NCI-H2171 treated with DMSO at 0.1 percent for 48 hours (cell line): ENCODE measurements at regions not wholly inside any gene's neighbourhood (a gene's known extent, or its start where the extent isn't known, plus 50 kb on each side); places are given as distances from the start of the nearest gene placed in this dataset.

ENCODE experiments used
- DNase-seq: peaks from one replicate; lab custom pipeline; 2025; lab: John Stamatoyannopoulos, UW

DNA sequence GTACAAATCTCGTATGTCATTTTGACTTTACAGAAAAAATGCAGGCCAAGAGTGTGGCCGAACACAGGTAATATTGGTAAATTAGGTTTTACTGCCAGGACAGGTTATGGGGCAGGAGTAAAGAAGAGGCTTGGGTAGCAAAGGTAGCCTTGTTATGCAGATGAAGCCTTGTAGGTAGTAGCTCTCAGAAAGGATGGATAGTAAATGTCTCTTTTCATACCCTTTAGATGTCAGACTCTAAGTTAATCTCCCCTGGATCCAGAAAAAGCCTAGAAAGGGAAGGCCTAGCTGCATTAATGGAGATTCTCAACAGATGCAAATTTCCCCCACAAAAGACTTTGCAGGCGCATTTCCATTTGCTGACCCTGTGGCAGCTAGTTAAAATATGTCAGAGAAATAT is 1445.1 kb upstream of the CADM2 start:
- no peak for DNase-seq

DNA sequence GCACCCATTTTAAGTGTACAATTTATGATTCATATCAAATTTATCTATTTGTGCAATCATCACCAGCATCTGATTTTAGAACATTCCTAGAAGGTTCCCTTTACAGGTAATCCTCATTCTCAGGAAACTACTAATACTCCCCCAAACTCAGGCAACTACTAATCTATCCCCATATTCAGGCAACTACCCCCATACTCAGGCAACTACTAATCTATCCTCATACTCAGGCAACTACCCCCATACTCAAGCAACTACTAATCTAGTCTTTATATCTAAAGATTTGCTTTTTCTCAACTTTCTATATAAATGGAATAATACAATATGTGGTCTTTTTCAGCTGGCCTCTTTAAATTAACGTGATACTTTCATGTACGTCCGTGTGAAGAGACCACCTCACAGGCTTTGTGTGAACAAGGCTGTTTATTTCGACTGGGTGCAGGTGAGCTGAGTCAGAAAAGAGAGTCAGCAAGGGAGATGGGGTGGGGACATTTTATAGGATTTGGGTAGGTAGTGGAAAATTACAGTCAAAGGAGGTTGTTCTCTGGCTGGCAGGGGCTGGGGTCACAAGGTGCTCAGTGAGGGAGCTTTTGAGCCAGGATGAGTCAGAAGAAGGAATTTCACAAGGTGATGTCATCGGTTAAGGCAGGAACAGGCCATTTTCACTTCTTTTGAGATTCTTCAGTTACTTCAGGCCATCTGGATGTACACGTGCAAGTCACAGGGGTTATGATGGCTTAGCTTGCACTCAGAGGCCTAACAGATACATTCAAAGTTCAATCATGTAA is 1444.5 kb upstream of the CADM2 start:
- no peak for DNase-seq

DNA sequence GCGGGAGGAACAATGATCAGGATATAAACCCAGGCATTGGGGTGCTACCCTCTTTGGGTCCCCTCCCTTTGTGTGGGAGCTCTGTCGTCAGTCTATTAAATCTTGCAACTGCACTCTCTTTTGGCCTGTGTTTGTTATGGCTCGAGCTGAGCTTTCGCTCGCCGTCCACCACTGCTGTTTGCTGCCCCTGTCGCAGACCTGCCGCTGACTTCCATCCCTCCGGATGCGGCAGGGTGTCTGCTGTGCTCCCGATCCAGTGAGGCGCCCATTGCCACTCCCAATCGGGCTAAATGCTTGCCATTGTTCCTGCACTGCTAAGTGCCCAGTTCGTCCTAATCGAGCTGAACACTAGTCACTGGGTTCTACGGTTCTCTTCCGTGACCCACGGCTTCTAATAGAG is 1443.7 kb upstream of the CADM2 start:
- no peak for DNase-seq

DNA sequence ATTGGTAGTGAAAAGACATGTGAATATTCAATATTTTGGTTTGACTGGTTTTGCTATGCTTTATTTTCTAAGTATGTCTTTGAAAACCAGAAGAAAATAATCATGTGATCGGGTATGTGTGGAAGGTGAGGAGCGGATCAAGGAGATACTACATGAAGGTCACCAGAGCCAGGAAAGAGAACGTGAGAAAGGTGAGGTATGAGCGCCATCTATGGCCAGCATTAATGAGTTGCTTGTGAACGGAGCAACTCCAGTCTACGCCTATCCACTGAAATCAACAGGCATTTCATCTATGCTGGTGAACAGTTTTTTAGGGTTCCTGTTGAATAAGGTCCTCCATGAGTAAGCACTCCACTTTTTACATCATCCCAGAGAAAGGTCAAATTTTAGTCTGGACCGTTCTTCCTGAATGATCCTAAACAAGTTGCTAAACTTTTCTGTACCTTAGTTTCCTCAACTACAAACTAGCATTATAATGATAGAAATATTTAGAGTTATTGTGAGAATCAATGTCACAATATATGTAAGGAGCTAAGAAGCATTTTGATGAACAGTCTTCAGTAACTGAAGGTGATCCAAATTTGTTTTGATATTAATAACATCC is 1435.2 kb upstream of the CADM2 start:
- peak; percentile 53 for DNase-seq

DNA sequence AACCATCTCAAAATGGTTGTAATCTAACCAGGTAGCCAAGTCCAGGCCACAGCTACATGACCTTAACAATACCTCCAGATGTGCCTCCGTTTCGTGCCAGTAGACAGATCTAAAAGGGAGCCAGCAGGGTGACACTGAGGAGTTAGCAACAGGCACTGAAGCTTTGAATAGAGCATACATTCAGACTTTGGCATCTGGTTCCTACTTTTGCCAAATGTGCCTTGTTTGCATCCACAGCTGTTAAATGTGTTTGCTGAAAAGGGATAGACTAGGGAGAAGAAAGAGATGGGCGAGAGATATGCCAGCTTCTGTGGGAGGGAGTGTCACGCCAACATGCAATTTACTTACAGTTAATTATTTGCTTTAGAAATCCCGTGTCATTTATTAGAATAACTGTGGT is 1433.9 kb upstream of the CADM2 start:
- peak; percentile 81 for DNase-seq

- no peak for DNase-seq
Observed at GRCh38 chr3:83559082-83559481, 1399.7 kb upstream of the CADM2 start.

DNA sequence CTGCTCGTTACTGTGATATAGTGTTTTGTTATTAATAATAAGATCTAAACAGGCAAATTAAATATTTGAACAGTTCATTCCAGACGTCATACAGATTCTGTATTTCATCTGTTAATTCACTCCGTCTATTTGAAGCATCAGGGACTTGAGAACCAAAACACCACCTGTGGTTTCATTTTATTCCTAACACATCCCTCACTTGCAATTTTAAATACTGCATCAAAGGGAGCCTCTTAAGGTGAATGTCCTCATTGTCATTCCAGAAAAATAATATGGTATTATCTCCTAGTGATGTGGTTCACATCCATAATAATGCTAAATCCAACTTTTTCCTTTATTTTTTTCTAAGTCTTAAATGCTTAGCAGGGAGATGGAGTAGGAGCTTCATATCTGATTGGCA is 1390.9 kb upstream of the CADM2 start:
- DNase-seq = no peak

- DNase-seq = no peak
Observed at GRCh38 chr3:83581546-83581945, 1377.2 kb upstream of the CADM2 start.

GRCh38 chr3:83601704-83602103 is 1357.1 kb upstream of the CADM2 start:
- DNase-seq = no peak

GRCh38 chr3:83622526-83622925 is 1336.3 kb upstream of the CADM2 start:
- DNase-seq = peak; percentile 28

DNA sequence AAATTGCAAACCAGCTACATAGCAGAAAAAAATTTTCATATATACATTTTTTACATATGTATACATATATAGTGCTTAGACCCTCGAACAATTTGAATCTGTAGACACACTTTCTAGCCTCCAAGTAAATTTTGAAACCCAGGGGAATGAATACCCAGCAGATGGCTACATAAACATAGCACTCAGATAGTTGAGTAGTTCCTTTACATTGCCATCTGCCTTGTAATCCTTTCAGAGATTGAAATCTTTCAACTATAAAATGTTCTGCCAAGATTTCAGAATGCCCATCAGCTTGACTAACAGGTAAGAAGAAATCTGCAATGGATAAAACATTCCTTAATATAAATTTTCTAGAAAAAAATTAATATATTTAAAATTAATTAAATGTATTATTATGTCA is 1333.5 kb upstream of the CADM2 start:
- peak; percentile 90 for DNase-seq

DNA sequence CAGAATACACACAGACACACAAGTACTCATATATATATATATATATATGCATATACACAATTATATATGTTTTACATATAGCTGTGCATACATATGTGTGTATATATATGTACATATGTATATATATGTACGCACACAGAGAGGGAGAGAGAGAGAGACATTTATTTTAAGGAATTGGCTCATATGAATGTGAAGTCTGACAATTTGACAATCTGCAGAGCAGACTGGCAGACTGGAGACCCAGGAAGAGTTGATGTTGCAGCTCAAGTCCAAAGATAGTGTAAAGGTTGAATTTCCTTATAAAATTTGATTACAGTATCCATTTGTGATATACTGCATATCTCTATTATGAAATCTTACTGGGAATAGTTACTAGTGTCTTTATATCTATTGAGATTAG is 1330.3 kb upstream of the CADM2 start:
- DNase-seq = no peak

GRCh38 chr3:83632526-83632925 is 1326.3 kb upstream of the CADM2 start:
- no peak for DNase-seq

DNA sequence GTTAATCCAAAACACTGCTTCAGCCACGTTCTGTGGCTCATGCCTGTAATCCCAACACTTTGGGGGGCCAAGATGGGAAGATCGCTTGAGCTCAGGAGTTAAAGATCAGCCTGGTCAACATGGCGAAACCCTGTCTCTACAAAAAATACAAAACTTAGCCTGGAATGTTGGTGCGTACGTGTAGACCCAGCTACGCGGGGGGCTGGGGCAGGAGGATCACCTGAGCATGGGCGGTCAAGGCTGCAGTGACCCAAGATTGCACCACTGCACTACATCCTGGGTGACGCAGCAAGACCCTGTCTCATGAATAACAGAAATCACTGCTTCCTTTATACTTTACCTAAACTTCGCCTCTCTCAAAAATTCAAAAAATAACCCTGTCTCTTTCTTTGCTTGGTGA is 1325.0 kb upstream of the CADM2 start:
- no peak for DNase-seq

GRCh38 chr3:83649692-83650091 is 1309.1 kb upstream of the CADM2 start:
- no peak for DNase-seq

DNA sequence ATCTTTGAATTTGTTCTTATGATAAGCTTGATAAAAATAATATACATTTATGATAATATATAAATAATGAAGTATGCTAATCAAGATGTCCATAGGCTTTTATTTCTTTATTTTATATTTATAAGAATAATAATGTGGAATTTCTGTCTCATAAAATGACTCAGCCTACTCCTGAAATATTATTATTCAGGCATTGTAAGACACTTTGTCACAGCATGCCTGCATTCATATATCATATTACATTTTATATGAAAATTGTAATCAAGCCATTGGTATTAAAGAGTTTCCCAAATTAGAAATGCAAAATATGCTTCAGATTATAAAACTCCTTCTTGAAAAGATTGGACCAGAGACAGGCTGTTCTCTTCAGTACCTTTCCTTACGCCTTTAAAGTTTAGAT is 1303.7 kb upstream of the CADM2 start:
- peak; percentile 10 for DNase-seq

DNA sequence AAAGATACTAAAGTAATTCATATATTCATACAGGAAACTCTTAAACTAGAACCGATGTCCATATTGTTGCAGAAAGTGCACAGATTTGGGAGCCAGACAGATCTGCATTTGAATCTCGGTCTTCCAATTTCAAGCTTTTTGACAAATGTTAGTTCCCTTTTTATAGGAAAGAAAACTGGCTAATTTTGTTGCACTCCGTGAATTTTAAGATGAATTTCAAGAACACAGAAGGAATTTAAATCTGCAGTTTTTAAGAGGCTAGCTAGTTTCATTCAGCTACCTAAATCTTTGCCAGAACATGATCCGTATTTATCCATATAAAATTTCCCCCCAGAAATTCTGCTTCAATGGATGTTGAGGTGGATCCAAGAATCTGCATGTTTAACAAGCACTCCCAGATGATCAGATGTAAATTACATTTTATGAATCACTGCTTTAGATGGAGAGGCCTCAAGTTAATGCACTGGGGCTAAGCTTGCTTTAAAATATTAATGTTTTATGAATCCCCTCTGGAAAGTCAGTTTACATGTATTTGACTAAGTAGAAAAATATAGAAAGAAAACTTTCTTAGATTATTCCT is 1296.3 kb upstream of the CADM2 start:
- DNase-seq = no peak

GRCh38 chr3:83670416-83670815 is 1288.4 kb upstream of the CADM2 start:
- DNase-seq = no peak

DNA sequence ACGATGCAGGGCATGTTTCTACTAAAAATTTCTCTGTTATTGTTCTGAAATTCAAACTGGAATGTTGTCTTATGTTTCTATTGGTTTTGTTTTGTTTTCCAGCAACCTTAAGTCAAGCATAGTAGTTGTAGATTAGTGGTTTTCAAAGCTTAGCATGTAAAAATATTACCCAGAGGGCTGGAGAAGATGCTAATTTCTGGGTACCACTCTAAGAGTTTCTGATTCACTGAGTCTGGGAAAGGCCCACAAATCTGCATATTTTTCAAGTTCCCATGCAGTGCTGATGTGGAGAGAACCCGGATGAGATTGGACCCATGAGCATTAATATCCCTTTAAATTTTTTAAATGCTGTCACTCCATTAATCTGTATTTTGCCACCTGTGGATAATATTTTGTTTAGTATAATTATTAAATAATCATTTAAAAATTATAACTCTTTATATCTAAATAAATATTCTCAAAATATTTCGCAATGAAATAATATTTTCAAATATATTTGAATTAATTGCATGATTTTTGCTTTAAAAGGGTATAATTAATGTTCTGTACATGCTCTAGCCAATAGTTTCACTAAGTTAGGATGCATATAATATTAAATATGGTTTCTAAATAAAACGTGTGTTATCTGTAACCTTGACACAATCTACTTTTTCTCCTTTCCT is 1274.7 kb upstream of the CADM2 start:
- DNase-seq = no peak

GRCh38 chr3:83706669-83707068 is 1252.1 kb upstream of the CADM2 start:
- no peak for DNase-seq

DNA sequence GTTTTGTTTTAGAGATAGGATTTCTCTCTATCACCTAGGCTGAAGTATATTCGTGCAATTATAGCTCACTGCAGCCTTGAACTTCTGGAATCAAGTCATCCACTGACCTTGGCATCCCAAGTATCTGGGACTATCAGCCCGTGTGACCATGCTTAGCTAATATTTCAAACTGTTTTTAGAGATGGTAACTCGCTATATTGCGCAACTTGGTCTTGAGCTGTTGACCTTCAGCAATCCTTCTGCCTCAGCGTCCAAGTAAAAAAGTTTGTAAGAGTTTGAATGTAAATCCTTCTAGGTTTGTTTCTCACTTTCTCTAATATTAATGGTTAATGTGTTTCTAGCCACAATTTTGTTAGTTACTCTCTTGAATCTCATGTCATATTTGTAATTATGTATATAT is 1243.5 kb upstream of the CADM2 start:
- no peak for DNase-seq

- DNase-seq = no peak
Observed at GRCh38 chr3:83729576-83729975, 1229.2 kb upstream of the CADM2 start.

DNA sequence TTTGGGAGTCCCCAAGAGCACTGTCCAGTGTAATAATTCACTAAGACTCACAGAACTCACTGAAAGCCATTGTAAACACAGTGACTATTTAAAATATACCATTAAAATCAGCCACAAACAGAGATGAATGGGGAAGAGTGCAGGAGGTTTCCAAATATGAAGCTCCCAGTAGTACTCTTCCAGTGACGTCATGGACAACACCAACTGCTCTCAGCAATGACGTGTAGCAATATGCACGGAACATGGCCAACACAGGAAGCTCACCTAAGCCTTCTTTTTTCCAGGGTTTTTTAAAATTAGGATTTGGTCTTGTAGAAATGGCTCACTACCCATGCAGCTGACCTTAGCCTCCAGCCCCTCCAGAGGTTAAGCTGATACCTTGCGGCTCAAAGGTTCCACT is 1224.1 kb upstream of the CADM2 start:
- DNase-seq = no peak
